ENCODE measurements at regions not wholly inside any gene's neighbourhood (a gene's known extent, or its start where the extent isn't known, plus 50 kb on each side); places are given as distances from the start of the nearest gene placed in this dataset.

GRCh38 chr13:40469581-40470310, 196.7 kb downstream of the FOXO1 start:
- Histone ChIP-seq H3K27ac (ENCODE audit: control insufficient read depth, insufficient read depth, low read length) (no peak overlapping the region), H2AFZ (ENCODE audit: control insufficient read depth, low read length) (no peak overlapping the region)

DNA sequence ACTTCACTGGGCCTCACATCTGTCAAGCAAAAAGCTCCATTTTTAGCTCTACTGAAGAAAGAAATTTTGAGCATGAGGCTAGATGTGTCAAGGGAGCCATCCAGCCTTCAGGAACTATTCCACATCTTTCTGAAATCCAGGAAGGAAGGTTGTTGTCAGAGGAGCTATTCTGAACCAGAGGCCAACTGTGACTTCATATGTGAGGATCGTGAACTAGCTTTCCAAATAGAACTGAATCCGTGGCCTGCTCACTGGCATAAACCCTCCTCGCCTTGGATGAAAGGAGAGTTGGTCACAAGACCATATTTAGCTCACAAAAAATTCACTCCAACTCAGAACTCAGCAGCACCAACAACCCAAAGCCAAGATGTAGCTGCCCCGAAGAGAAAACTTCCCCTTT, 195.8 kb downstream of the FOXO1 start:
- H3K9ac ChIP-seq (ENCODE audit: control insufficient read depth, extremely low read depth, insufficient read depth, low read length) = no peak overlapping the region
- no peaks in the 10 kb centered on the region for H4K20me1 ChIP-seq (ENCODE audit: control insufficient read depth, extremely low read depth, insufficient read depth, low read length)
- no peak overlapping the region for H3K4me2 ChIP-seq (ENCODE audit: control insufficient read depth, extremely low read depth, insufficient read depth, low read depth, low read length)
- no peak overlapping the region for H3K4me3 ChIP-seq (ENCODE audit: control insufficient read depth in 2 of 3, extremely low read depth in 1 of 3, insufficient read depth in 2 of 3, low read depth in 1 of 3, low read length in 3 of 3)
- no peaks in the 10 kb centered on the region for H3K27me3 ChIP-seq (ENCODE audit: control insufficient read depth, extremely low read depth, insufficient read depth, low read length)
- H2AFZ ChIP-seq (ENCODE audit: control insufficient read depth, low read length) = no peak overlapping the region
- H3K79me2 ChIP-seq (ENCODE audit: control insufficient read depth, insufficient read depth, low read length) = no peaks in the 10 kb centered on the region
- dilution Hi-C loops (cut with MboI; ENCODE audit: extremely low pct_ligation_motif_present, low sequenced_read_pairs) = no loop called here
- H3K9me1 ChIP-seq (ENCODE audit: control insufficient read depth, extremely low read depth, insufficient read depth, low read length) = no peaks in the 10 kb centered on the region
- TF ChIP-seq EZH2 (IDR thresholded peaks at IDR 0.05; ENCODE audit: low read length) = no peak
- TF ChIP-seq, protein P1, sequence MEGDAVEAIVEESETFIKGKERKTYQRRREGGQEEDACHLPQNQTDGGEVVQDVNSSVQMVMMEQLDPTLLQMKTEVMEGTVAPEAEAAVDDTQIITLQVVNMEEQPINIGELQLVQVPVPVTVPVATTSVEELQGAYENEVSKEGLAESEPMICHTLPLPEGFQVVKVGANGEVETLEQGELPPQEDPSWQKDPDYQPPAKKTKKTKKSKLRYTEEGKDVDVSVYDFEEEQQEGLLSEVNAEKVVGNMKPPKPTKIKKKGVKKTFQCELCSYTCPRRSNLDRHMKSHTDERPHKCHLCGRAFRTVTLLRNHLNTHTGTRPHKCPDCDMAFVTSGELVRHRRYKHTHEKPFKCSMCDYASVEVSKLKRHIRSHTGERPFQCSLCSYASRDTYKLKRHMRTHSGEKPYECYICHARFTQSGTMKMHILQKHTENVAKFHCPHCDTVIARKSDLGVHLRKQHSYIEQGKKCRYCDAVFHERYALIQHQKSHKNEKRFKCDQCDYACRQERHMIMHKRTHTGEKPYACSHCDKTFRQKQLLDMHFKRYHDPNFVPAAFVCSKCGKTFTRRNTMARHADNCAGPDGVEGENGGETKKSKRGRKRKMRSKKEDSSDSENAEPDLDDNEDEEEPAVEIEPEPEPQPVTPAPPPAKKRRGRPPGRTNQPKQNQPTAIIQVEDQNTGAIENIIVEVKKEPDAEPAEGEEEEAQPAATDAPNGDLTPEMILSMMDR (optimal IDR thresholded peaks at IDR 0.05 in 1 of 3, IDR thresholded peaks at IDR 0.05 in 1 of 3, conservative IDR thresholded peaks at IDR 0.05 in 1 of 3; ENCODE audit: extremely low read depth in 1 of 3, insufficient read depth in 2 of 3, low read length in 3 of 3) = no peak
- H3K27ac ChIP-seq (ENCODE audit: control insufficient read depth, insufficient read depth, low read length) = no peak overlapping the region
- no peaks in the 10 kb centered on the region for H3K9me3 ChIP-seq (ENCODE audit: control insufficient read depth, low read depth, low read length)
- FAIRE-seq = no peak
- no peaks in the 10 kb centered on the region for H3K4me1 ChIP-seq (ENCODE audit: control insufficient read depth, extremely low read depth, insufficient read depth, low read length)
- no peaks in the 10 kb centered on the region for H3K36me3 ChIP-seq (ENCODE audit: control insufficient read depth in 2 of 2, extremely low read depth in 1 of 2, insufficient read depth in 2 of 2, low read length in 2 of 2)
- DNase-seq (ENCODE audit: low read depth, low spot score) = no peak

More at GRCh38 chr13:40469581-40470310, 196.7 kb downstream of the FOXO1 start:
- Histone ChIP-seq H3K4me1 (ENCODE audit: control insufficient read depth, extremely low read depth, insufficient read depth, low read length) (peaks cover 4% of the 10 kb centered on the region), H4K20me1 (ENCODE audit: control insufficient read depth, extremely low read depth, insufficient read depth, low read length) (no peaks in the 10 kb centered on the region), H3K4me3 (ENCODE audit: control insufficient read depth in 2 of 3, extremely low read depth in 1 of 3, insufficient read depth in 2 of 3, low read depth in 1 of 3, low read length in 3 of 3) (no peak overlapping the region), H3K27me3 (ENCODE audit: control insufficient read depth, extremely low read depth, insufficient read depth, low read length) (no peaks in the 10 kb centered on the region), H3K9me1 (ENCODE audit: control insufficient read depth, extremely low read depth, insufficient read depth, low read length) (no peaks in the 10 kb centered on the region), H3K9ac (ENCODE audit: control insufficient read depth, extremely low read depth, insufficient read depth, low read length) (no peak overlapping the region), H3K36me3 (ENCODE audit: control insufficient read depth in 2 of 2, extremely low read depth in 1 of 2, insufficient read depth in 2 of 2, low read length in 2 of 2) (no peaks in the 10 kb centered on the region), H3K79me2 (ENCODE audit: control insufficient read depth, insufficient read depth, low read length) (no peaks in the 10 kb centered on the region), H3K9me3 (ENCODE audit: control insufficient read depth, low read depth, low read length) (no peaks in the 10 kb centered on the region), H3K4me2 (ENCODE audit: control insufficient read depth, extremely low read depth, insufficient read depth, low read depth, low read length) (no peak overlapping the region)
- no peak for FAIRE-seq
- TF ChIP-seq, protein P1 (optimal IDR thresholded peaks at IDR 0.05 in 1 of 3, IDR thresholded peaks at IDR 0.05 in 1 of 3, conservative IDR thresholded peaks at IDR 0.05 in 1 of 3; ENCODE audit: extremely low read depth in 1 of 3, insufficient read depth in 2 of 3, low read length in 3 of 3) = no peak
- no peak for TF ChIP-seq EZH2 (IDR thresholded peaks at IDR 0.05; ENCODE audit: low read length)
- DNase-seq (ENCODE audit: low read depth, low spot score) = no peak
- dilution Hi-C loops (cut with MboI; ENCODE audit: extremely low pct_ligation_motif_present, low sequenced_read_pairs) = no loop called here

All from keratinocyte (primary cell).